NCI-H1694 treated with DMSO at 0.1 percent for 48 hours (cell line): ENCODE measurements at regions not wholly inside any gene's neighbourhood (a gene's known extent, or its start where the extent isn't known, plus 50 kb on each side); places are given as distances from the start of the nearest gene placed in this dataset.

Source experiments
- DNase-seq: peaks from one replicate; lab custom pipeline; 2025; lab: John Stamatoyannopoulos, UW

DNA sequence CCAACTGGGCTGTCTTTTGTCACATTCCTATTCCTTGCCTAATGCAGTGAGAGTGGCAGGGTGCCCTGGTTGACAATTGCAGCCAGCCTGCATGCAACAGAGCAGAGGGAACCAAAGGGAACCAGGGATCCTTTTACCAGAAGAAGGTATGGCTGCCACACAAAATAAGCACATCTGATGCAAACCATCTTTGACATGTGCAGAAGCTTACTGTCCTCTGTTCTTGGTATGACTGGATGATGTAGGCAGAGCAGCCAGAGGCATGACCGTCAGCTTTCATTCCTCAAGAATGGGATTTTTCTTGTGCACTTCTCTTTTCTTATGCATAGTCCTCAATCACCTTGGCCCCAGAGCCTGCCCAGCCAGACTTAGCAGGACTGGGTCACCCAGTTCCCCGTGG lies 116.1 kb downstream of the UQCRFS1 start:
- no peak for DNase-seq

- DNase-seq, result no peak
These were observed 119.4 kb downstream of the UQCRFS1 start for GRCh38 chr19:29093553-29093908.

DNA sequence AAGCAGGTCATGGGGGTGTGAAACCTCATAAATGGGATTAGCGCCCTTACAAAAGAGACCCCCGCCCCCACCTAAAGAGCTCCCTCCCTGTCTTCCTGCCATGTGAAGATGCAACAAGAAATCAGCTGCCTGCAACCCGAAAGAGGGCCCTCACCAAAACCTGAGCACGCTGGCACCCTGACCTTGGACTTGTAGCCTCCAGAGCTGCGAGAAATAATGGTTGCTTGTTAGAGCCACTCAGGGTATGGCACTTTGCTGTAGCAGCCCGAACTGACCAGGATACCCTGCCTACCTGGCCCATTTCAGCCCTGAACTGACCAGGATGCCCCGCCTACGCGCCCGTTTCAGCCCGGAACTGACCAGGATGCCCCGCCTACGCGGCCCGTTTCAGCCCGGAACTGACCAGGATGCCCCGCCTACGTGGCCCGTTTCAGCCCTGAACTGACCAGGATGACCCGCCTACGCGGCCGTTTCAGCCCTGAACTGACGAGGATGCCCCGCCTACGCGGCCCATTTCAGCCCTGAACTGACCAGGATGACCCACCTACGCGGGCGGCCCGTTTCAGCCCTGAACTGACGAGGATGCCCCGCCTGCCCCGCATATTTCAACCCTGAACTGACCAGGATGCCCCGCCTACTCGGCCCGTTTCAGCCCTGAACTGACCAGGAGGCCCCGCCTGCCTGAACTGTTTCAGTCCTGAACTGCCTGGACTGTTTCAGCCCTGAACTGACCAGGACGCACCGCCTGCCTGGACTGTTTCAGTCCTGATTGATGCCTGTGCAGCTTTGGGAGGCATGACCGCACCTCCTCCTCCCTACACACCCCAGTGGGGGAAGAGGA lies 120.0 kb downstream of the UQCRFS1 start:
- DNase-seq, result no peak

GRCh38 chr19:29090783-29091526 lies 122.0 kb downstream of the UQCRFS1 start:
- DNase-seq, result no peak

DNA sequence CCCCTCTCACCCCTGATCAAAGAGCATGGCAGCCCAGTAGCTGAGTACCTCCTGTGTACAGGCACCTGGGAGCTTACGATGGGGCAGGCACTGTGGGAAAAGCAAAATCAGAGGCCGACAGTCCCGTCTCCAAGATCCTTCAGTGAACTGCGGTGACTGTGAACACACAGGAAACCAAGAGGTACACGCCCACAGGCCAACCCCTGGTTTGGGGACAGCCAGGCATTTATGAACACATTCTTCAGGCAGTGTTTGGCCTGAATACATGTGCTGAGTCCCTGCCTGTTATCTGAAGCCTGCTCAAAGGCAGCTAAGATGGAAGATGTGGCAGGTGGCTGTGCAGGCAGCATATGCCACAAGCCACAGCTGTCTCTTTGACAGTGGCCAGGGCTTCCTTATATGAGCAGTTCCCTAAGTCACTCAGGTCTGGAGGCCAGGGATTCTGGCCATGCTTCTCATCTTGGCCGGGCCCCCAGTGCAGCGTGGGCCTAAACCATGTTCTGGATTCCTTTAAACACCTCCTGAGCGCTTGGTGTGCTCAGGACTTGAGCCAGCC lies 123.6 kb downstream of the UQCRFS1 start:
- no peak for DNase-seq

DNA sequence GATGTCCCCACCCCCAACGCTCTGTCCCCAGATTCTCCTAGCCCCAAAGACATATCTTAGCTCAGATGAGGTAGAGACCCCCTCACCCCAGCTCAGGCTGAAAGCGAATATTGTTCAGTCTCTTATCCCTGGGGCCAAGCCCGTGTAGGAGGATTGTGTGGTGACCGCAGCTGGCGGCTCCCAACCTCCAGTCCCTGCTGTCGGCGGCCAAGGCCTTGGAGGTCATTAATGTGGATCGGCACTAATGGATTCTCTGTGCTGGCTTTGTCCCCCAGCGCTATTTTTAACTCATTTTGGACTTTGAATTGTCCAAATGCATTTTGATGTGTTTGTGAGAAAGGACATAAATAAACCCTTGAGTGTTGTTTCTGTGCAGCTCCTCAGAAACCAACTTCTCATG lies 124.2 kb downstream of the UQCRFS1 start:
- DNase-seq, result no peak

GRCh38 chr19:29086646-29087045 lies 126.3 kb downstream of the UQCRFS1 start:
- no peak for DNase-seq

- DNase-seq, result no peak
These were observed 126.8 kb downstream of the UQCRFS1 start for GRCh38 chr19:29086182-29086581.

- no peak for DNase-seq
These were observed 127.3 kb downstream of the UQCRFS1 start for GRCh38 chr19:29085630-29086029.

DNA sequence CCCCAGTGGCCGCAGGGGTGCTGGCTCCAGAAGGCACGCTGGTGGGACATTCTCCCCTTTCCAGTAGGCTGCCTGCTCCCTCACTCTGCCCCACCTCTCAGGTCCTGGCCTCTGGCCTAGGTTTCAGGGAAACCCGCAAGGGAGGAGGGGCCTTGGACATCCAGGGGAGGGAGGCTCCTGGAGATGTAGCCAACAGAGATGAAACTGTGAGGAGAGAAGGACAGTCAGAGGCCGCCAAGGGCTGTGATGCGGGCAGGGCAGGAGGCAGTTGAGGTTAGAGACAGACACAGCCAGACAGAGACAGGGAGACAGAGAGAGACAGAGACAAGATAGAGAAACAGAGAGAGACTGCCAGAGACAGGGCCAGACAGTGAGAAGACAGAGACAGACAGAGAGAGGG lies 127.7 kb downstream of the UQCRFS1 start:
- no peak for DNase-seq

GRCh38 chr19:29084266-29084665 lies 128.7 kb downstream of the UQCRFS1 start:
- DNase-seq, result no peak

DNA sequence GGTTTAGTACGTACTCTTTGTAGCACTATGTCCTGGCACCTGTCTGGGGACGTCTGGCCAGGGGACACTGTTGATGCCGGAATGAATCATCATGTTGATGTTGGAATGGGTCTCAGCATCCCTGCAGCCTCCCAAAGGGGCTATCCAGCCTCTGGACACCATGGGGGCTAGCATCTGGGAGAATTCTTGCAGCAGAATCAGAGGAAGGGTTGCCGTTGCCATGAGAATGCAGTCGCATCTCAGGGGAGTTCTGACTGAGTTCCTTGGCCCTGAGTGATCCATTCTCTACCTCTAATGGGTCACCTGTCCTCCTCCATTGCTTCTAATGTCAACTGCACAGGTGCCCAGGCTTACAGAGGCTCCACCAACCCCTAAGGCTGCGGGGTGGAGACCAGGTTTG lies 129.1 kb downstream of the UQCRFS1 start:
- DNase-seq, result no peak

DNA sequence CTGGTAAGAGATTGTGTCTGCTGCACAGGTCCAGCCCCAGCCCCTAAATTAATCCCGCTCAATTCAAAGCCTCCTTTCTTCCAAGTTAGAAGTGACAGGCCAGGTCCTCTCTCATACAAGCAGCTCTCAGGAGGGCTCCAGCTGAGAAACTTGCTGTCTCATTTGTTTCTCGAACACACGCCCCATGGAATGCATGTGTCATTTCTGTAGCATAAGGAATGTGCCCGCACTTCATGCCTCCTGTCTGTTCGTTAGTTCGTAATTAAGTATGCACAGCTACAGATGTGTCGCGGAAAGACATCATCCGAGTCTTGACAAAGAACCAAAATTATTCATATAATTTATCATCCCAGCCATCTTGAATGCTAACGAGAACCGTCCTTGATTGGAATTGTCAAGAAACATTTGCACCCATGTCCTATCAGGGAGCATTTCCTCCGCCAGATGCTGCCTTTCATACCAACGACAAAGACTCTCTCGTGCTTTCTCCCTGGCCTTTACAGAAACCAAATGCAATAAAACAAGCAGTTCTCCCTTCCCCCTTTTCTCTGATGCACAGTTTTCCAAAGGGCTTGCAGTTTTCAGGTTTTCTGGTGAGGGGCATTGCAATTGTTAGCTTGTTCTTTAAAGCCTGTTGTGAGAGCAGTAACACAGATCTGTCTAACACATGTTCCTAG lies 133.5 kb downstream of the UQCRFS1 start:
- DNase-seq, result no peak

- no peak for DNase-seq
These were observed 136.0 kb downstream of the UQCRFS1 start for GRCh38 chr19:29076963-29077362.

- no peak for DNase-seq
These were observed 136.8 kb downstream of the UQCRFS1 start for GRCh38 chr19:29076161-29076560.

DNA sequence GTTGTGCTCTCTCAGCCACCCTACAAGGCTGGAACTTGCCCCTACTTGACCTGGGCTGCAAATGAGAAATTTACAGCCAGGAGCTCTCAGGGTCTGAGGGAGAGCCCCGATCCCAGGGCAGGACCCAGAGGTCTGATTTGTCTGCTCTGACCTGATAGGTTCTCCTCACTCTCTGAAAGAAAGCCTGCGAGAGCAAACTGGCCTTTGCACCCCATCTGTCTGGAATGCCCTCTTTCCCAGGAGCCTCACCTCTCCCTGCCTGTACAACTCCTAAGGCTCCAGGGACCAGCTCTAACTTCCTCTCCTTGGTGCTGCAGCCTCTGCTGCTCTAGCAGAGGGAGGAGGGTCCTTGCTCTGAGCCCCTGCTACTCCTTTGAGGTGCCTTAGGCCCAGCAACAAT lies 137.8 kb downstream of the UQCRFS1 start:
- no peak for DNase-seq

DNA sequence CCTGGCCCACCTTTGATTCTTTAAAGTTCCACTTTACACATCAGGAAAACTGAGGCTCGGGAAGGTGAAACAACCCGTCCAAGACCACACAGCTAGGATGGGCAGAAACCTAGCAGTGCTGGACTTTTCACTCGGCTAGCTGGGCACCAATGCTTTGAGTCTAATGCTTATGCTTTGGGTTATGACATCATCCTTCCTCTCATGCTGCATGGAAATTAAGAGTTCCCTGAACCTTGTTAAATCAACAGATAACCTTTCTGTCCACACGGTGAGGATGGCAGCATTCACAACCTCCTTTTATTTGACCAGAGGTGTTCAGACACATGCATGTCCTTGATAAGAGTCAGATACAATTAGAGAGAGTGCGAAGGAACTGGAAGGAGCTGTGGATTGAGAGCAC lies 138.4 kb downstream of the UQCRFS1 start:
- no peak for DNase-seq

DNA sequence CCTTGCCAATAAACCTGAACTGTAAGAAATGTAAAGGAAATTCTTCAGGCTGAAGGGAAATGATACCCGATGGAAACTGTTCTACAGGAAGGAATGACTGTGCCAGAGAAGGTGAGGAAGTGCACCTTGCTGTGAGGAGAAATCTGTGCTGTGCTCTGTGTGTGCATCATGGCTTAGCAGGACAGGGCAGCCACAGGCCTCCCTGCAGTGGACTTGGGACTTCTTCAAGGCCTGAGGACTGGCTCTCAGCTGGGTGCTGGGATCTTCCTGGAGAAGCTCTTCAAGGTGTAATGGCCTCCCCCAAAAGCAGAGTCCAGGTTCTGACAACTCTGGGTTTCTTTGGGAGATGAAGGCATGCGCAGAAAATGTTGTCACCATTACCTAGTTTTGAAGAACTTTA lies 145.1 kb downstream of the UQCRFS1 start:
- DNase-seq, result no peak

- DNase-seq, result no peak
These were observed 150.2 kb downstream of the UQCRFS1 start for GRCh38 chr19:29062475-29063435.

DNA sequence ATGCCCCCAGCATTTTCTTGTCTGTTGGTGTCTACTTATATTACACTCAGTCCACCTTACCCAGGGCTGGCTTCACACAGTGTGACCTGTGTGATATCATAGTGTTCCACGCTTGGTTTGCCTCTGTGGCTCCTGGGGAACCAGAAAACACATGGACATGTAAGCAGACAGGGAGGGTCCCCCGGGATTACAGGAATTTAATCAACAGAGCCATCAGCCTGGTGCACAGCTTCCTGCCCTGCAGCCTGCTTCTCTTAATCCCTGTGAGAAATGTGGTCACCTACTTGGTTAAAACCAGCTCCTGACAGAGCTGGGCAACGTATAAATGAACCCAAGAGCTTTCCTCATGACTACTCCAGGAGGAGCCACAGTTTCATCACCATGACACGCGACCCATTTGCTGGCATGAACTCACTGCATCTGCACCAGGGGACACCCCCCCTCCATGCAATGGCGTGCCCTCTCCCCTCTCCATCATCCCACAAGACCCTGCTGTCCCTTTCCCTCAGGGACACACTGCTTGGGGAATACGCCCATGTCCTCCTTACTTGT lies 152.1 kb downstream of the UQCRFS1 start:
- no peak for DNase-seq

DNA sequence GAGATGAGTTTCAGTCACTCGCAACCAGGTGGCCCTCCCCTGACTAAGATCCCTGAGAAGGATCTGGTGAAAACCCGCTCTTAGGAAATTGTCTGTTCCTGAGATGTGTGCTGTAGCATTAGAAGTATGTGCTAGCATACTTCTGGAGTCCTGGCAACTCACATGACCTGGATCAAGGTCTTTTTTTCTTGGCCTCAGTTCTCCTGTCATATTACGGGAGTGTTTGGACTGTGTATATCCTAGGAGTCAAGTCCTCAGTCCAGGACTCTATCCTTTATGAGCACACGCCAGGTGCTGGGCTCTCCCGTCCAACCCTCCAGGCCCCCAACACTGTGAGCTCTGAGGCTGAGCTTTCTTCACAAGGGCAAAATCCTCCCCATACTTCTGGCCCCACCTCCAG lies 156.4 kb downstream of the UQCRFS1 start:
- no peak for DNase-seq
